ENCODE measurements at regions not wholly inside any gene's neighbourhood (a gene's known extent, or its start where the extent isn't known, plus 50 kb on each side); places are given as distances from the start of the nearest gene placed in this dataset.

DNA sequence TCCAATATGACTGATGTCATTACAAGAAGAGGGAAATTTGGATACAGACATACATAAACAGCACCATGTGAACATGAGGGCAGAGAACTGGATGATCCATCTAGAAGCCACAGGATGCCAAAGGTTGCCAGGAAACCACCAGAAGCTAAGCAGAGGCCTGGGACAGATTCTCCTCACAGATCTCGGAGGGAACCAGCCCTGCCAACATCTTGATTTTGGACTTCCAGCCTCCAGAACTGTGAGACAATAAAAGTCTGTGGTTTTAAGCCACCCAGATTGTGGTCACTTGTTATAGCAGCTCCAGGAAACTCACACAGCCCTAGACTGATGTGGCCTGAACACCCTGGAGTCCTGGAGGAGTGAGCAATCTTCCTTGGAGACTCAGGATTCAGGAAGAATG lies 351.6 kb downstream of the EIPR1 start:
- H3K4me1 Mint-ChIP-seq (ENCODE audit: low read depth): no peaks in the 10 kb centered on the region
- DNase-seq (ENCODE audit: low spot score): no peak
- TF ChIP-seq, protein P1, sequence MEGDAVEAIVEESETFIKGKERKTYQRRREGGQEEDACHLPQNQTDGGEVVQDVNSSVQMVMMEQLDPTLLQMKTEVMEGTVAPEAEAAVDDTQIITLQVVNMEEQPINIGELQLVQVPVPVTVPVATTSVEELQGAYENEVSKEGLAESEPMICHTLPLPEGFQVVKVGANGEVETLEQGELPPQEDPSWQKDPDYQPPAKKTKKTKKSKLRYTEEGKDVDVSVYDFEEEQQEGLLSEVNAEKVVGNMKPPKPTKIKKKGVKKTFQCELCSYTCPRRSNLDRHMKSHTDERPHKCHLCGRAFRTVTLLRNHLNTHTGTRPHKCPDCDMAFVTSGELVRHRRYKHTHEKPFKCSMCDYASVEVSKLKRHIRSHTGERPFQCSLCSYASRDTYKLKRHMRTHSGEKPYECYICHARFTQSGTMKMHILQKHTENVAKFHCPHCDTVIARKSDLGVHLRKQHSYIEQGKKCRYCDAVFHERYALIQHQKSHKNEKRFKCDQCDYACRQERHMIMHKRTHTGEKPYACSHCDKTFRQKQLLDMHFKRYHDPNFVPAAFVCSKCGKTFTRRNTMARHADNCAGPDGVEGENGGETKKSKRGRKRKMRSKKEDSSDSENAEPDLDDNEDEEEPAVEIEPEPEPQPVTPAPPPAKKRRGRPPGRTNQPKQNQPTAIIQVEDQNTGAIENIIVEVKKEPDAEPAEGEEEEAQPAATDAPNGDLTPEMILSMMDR (IDR thresholded peaks at IDR 0.05): no peak
- no peaks in the 10 kb centered on the region for H3K36me3 Mint-ChIP-seq (ENCODE audit: low read depth)
- H3K27me3 Mint-ChIP-seq (ENCODE audit: low read depth): peaks cover 5% of the 10 kb centered on the region
- no peak overlapping the region for H3K27ac Mint-ChIP-seq (ENCODE audit: unreplicated experiment)
- H3K4me3 Mint-ChIP-seq (ENCODE audit: unreplicated experiment): no peak overlapping the region
- H3K9me3 Mint-ChIP-seq (ENCODE audit: low read depth): peaks cover 11% of the 10 kb centered on the region

DNA sequence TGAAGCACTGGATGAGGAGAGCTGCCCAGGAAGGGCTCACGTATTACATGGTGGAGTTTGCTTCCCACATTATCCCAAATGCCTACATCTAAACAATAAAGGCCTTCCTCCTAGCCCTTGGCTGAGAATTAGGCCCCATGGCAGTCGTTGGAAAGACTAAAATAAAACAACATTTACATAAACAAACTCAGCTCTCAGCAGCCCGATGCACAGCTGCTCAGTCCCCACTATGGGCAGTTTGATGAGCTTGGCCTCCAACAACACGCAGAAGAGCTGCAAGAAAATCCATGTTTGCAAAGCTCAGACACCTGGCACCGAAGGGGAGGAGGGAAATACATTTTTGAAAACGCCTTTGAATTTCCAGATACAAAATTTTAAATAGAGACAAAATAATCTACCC lies 352.4 kb downstream of the EIPR1 start:
- Mint-ChIP-seq H3K27ac (ENCODE audit: unreplicated experiment) (no peak overlapping the region), H3K4me3 (ENCODE audit: unreplicated experiment) (no peak overlapping the region), H3K27me3 (ENCODE audit: low read depth) (peaks cover 5% of the 10 kb centered on the region), H3K36me3 (ENCODE audit: low read depth) (no peaks in the 10 kb centered on the region), H3K4me1 (ENCODE audit: low read depth) (no peaks in the 10 kb centered on the region), H3K9me3 (ENCODE audit: low read depth) (peaks cover 8% of the 10 kb centered on the region)
- TF ChIP-seq, protein P1 (IDR thresholded peaks at IDR 0.05): no peak
- DNase-seq (ENCODE audit: low spot score): no peak

DNA sequence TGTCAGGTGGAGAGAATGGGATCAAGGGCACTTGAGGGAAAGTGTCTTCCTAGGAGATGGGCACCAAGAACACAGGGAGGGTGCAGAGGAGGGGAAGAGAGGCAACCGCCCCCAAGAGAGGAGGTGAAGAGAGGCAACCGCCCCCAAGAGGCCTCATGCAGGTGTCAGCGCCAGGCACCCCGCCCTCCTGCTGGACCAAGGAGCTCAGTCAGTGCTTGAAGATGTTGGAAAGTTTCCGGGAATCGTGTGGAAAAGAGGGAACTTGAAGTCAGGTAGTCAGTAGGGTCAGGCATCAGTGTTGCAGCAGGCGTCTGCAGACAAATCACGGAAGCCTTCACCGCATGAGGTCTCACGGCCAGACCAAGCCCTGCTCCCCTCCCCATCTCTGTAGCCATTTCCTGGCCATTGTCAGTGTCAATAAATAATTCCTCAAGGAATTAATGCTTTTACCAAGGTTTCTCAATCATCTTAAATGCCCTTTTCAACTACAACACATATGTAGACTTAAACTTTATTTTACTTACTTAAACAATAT lies 353.1 kb downstream of the EIPR1 start:
- Mint-ChIP-seq H3K4me1 (ENCODE audit: low read depth) (no peaks in the 10 kb centered on the region), H3K27ac (ENCODE audit: unreplicated experiment) (no peak overlapping the region), H3K9me3 (ENCODE audit: low read depth) (peaks cover 5% of the 10 kb centered on the region), H3K4me3 (ENCODE audit: unreplicated experiment) (no peak overlapping the region), H3K27me3 (ENCODE audit: low read depth) (peaks cover 5% of the 10 kb centered on the region), H3K36me3 (ENCODE audit: low read depth) (no peaks in the 10 kb centered on the region)
- TF ChIP-seq, protein P1 (IDR thresholded peaks at IDR 0.05): no peak
- DNase-seq (ENCODE audit: low spot score): no peak

DNA sequence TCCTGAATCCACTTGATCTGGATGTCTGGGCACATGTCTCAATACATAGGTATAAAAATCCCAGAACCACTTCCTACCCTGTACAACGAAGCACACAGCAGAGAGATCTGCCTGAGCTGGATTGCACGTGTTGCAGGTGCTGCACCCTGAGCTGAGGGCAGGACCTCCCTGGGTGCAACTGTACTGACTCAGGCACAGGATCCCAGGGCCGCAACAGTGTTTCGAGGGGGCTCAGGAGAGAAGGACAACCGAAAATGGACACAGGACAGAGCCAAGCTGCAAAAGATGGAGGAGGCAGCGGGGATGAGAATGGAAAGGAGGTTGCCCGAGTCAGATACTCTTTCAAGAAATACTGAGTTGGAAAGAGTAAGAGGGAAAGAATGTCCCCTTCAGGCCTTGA lies 354.1 kb downstream of the EIPR1 start:
- Mint-ChIP-seq H3K9me3 (ENCODE audit: low read depth) (peaks cover 8% of the 10 kb centered on the region), H3K4me1 (ENCODE audit: low read depth) (no peaks in the 10 kb centered on the region), H3K27ac (ENCODE audit: unreplicated experiment) (no peak overlapping the region), H3K36me3 (ENCODE audit: low read depth) (no peaks in the 10 kb centered on the region), H3K27me3 (ENCODE audit: low read depth) (peaks cover 5% of the 10 kb centered on the region), H3K4me3 (ENCODE audit: unreplicated experiment) (no peak overlapping the region)
- TF ChIP-seq, protein P1 (IDR thresholded peaks at IDR 0.05): no peak
- DNase-seq (ENCODE audit: low spot score): no peak

DNA sequence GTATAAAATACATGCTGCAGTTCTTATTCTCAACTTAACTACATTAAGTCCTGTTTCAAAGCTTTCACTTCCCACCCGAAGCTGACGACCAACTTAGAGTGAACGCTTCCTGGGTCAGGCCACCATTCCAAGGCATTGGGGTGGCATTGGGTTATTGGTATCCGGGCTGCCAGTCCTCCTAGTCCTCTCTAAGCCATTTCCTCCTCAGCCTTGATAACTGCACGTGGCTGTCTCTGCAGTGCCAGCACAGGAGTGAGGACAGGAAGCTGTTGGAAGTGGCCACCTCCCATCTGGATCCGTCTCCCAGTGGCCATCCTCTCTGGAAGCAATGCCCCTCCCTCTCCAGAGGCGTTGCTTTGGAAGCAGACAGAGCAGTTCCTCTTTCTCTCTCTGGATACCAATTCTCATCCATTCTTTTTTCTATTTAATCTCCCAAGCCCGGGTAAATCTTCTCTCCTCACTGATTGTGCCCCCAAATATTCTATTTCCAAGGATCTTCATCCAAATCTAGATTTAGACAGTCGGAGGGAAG lies 354.7 kb downstream of the EIPR1 start:
- TF ChIP-seq, protein P1 (IDR thresholded peaks at IDR 0.05): no peak
- DNase-seq (ENCODE audit: low spot score): no peak
- Mint-ChIP-seq H3K27me3 (ENCODE audit: low read depth) (peaks cover 5% of the 10 kb centered on the region), H3K4me3 (ENCODE audit: unreplicated experiment) (no peak overlapping the region), H3K36me3 (ENCODE audit: low read depth) (no peaks in the 10 kb centered on the region), H3K27ac (ENCODE audit: unreplicated experiment) (no peak overlapping the region), H3K9me3 (ENCODE audit: low read depth) (peaks cover 11% of the 10 kb centered on the region), H3K4me1 (ENCODE audit: low read depth) (no peaks in the 10 kb centered on the region)

All from chondrocyte (in vitro differentiated cells).